C4-2B (cell line): ENCODE measurements at regions not wholly inside any gene's neighbourhood (a gene's known extent, or its start where the extent isn't known, plus 50 kb on each side); places are given as distances from the start of the nearest gene placed in this dataset.

Source experiments
- CTCF ChIP-seq: fragments of 450-650 bp; conservative IDR thresholded peaks from 2 replicates; pipeline ENCODE4 v1.5.1; 2017; ENCODE audit warnings: mild to moderate bottlenecking
- ZFX ChIP-seq: fragments of 450-650 bp; IDR thresholded peaks from 2 replicates; pipeline ENCODE4 v1.6.1; 2017

GRCh38 chr20:22918286-22918983, 116.7 kb upstream of the SSTR4 start:
- TF ChIP-seq CTCF, result no peak
- no peak for TF ChIP-seq ZFX
